ENCODE measurements at regions not wholly inside any gene's neighbourhood (a gene's known extent, or its start where the extent isn't known, plus 50 kb on each side); places are given as distances from the start of the nearest gene placed in this dataset.

GRCh38 chr14:98408713-98409112 is 863.3 kb downstream of the BCL11B start:
- Mint-ChIP-seq H3K4me3 (no peak overlapping the region), H3K4me1 (peaks cover 19% of the 10 kb centered on the region), H3K36me3 (ENCODE audit: low read depth) (no peaks in the 10 kb centered on the region), H3K27me3 (ENCODE audit: insufficient read depth) (no peaks in the 10 kb centered on the region), H3K27ac (no peak overlapping the region), H3K9me3 (no peaks in the 10 kb centered on the region)
- H3K9me3 ChIP-seq (ENCODE audit: control insufficient read depth, low read length) = no peaks in the 10 kb centered on the region
- H3K4me1 ChIP-seq (ENCODE audit: control insufficient read depth, insufficient read depth, low read length) = peaks cover 3% of the 10 kb centered on the region
- H3K27me3 ChIP-seq (ENCODE audit: control insufficient read depth, insufficient read depth, low read length, poor library complexity, severe bottlenecking) = no peaks in the 10 kb centered on the region
- TF ChIP-seq, protein P1, sequence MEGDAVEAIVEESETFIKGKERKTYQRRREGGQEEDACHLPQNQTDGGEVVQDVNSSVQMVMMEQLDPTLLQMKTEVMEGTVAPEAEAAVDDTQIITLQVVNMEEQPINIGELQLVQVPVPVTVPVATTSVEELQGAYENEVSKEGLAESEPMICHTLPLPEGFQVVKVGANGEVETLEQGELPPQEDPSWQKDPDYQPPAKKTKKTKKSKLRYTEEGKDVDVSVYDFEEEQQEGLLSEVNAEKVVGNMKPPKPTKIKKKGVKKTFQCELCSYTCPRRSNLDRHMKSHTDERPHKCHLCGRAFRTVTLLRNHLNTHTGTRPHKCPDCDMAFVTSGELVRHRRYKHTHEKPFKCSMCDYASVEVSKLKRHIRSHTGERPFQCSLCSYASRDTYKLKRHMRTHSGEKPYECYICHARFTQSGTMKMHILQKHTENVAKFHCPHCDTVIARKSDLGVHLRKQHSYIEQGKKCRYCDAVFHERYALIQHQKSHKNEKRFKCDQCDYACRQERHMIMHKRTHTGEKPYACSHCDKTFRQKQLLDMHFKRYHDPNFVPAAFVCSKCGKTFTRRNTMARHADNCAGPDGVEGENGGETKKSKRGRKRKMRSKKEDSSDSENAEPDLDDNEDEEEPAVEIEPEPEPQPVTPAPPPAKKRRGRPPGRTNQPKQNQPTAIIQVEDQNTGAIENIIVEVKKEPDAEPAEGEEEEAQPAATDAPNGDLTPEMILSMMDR (conservative IDR thresholded peaks at IDR 0.05) = no peak
- no peaks in the 10 kb centered on the region for H3K36me3 ChIP-seq (ENCODE audit: control insufficient read depth, insufficient read depth, low read length)
- H3K4me3 ChIP-seq (ENCODE audit: low read length) = no peak overlapping the region
- H3K27ac ChIP-seq (ENCODE audit: low read depth, low read length) = no peak overlapping the region
- WGBS, 2 experiments (ENCODE audit: insufficient coverage in 1 of 2, insufficient read length in 1 of 2) = 95 to 100% methylated on average over 1 to 6 of the region's 6 CpGs
- H3K9ac ChIP-seq (ENCODE audit: extremely low read depth, low read length, poor library complexity, severe bottlenecking) = no peak overlapping the region
- DNase-seq = no peak

- 96 to 97% methylated on average over 7 to 8 of the region's 8 CpGs for WGBS, 2 experiments (ENCODE audit: insufficient coverage in 1 of 2, insufficient read length in 1 of 2)
- Histone ChIP-seq H3K9me3 (ENCODE audit: control insufficient read depth, low read length) (no peaks in the 10 kb centered on the region), H3K36me3 (ENCODE audit: control insufficient read depth, insufficient read depth, low read length) (no peaks in the 10 kb centered on the region), H3K4me1 (ENCODE audit: control insufficient read depth, insufficient read depth, low read length) (no peaks in the 10 kb centered on the region), H3K27me3 (ENCODE audit: control insufficient read depth, insufficient read depth, low read length, poor library complexity, severe bottlenecking) (no peaks in the 10 kb centered on the region), H3K9ac (ENCODE audit: extremely low read depth, low read length, poor library complexity, severe bottlenecking) (no peak overlapping the region), H3K4me3 (ENCODE audit: low read length) (no peak overlapping the region), H3K27ac (ENCODE audit: low read depth, low read length) (no peak overlapping the region)
- no peaks in the 10 kb centered on the region for H3K36me3 Mint-ChIP-seq (ENCODE audit: low read depth)
- H3K27ac Mint-ChIP-seq = no peak overlapping the region
- TF ChIP-seq, protein P1 (conservative IDR thresholded peaks at IDR 0.05) = no peak
- H3K27me3 Mint-ChIP-seq (ENCODE audit: insufficient read depth) = no peaks in the 10 kb centered on the region
- H3K9me3 Mint-ChIP-seq = no peaks in the 10 kb centered on the region
- peaks cover 5% of the 10 kb centered on the region for H3K4me1 Mint-ChIP-seq
- DNase-seq = no peak
- H3K4me3 Mint-ChIP-seq = no peak overlapping the region
Measured at GRCh38 chr14:98411154-98411553, 860.8 kb downstream of the BCL11B start.

- H3K9ac ChIP-seq (ENCODE audit: extremely low read depth, low read length, poor library complexity, severe bottlenecking) = no peak overlapping the region
- H3K27ac Mint-ChIP-seq = no peak overlapping the region
- H3K9me3 ChIP-seq (ENCODE audit: control insufficient read depth, low read length) = no peaks in the 10 kb centered on the region
- no peak overlapping the region for H3K4me3 ChIP-seq (ENCODE audit: low read length)
- no peak for DNase-seq
- H3K27me3 Mint-ChIP-seq (ENCODE audit: insufficient read depth) = no peaks in the 10 kb centered on the region
- no peak overlapping the region for H3K27ac ChIP-seq (ENCODE audit: low read depth, low read length)
- H3K27me3 ChIP-seq (ENCODE audit: control insufficient read depth, insufficient read depth, low read length, poor library complexity, severe bottlenecking) = no peaks in the 10 kb centered on the region
- TF ChIP-seq, protein P1 (conservative IDR thresholded peaks at IDR 0.05) = no peak
- no peaks in the 10 kb centered on the region for H3K9me3 Mint-ChIP-seq
- peaks cover 5% of the 10 kb centered on the region for H3K4me1 Mint-ChIP-seq
- H3K36me3 ChIP-seq (ENCODE audit: control insufficient read depth, insufficient read depth, low read length) = no peaks in the 10 kb centered on the region
- no peaks in the 10 kb centered on the region for H3K36me3 Mint-ChIP-seq (ENCODE audit: low read depth)
- H3K4me1 ChIP-seq (ENCODE audit: control insufficient read depth, insufficient read depth, low read length) = no peaks in the 10 kb centered on the region
- WGBS, 2 experiments (ENCODE audit: insufficient coverage in 1 of 2, insufficient read length in 1 of 2) = 88 to 100% methylated on average over 1 to 2 of the region's 2 CpGs
- H3K4me3 Mint-ChIP-seq = no peak overlapping the region
Measured at GRCh38 chr14:98412431-98412830, 859.6 kb downstream of the BCL11B start.

Data from endodermal cell (in vitro differentiated cells).